SK-N-SH treated with all-trans-retinoic acid at 6 μM for 48 hours (cell line): ENCODE measurements at regions not wholly inside any gene's neighbourhood (a gene's known extent, or its start where the extent isn't known, plus 50 kb on each side); places are given as distances from the start of the nearest gene placed in this dataset.

Experiments
- ARNTL ChIP-seq: fragments of 450-650 bp; formaldehyde crosslinking; IDR thresholded peaks from 2 replicates; pipeline ENCODE4 v1.5.0; 2020; ENCODE audit warnings: low read depth, mild to moderate bottlenecking, moderate library complexity, borderline replicate concordance
- CSRNP3 ChIP-seq: fragments of 250-450 bp; sonication (Bioruptor Pico); IDR thresholded peaks from 2 replicates; pipeline ENCODE4 v1.5.1; 2021; ENCODE audit warnings: mild to moderate bottlenecking, moderate library complexity
- ISL1 ChIP-seq: fragments of 250-450 bp; sonication (Bioruptor Pico); IDR thresholded peaks from 2 replicates; pipeline ENCODE4 v2.1.2; 2022; ENCODE audit warnings: mild to moderate bottlenecking, moderate library complexity
- RARB ChIP-seq: fragments of 250-450 bp; sonication (Bioruptor Pico); IDR thresholded peaks from 2 replicates; pipeline ENCODE4 v1.8.0; 2021; ENCODE audit warnings: mild to moderate bottlenecking, moderate library complexity
- SNAI2 ChIP-seq: fragments of 250-450 bp; sonication (Bioruptor Pico); IDR thresholded peaks from 2 replicates; pipeline ENCODE4 v1.5.0; 2020; ENCODE audit warnings: mild to moderate bottlenecking, moderate library complexity
- TCF4 ChIP-seq: fragments of 250-450 bp; sonication (Bioruptor Pico); IDR thresholded peaks from 2 replicates; pipeline ENCODE4 v1.8.0; 2021; ENCODE audit warnings: mild to moderate bottlenecking, moderate library complexity, borderline replicate concordance
- TOX ChIP-seq: fragments of 250-450 bp; sonication (Bioruptor Pico); IDR thresholded peaks from 2 replicates; pipeline ENCODE4 v1.8.0; 2021; ENCODE audit warnings: mild to moderate bottlenecking, moderate library complexity, borderline replicate concordance
- TSHZ2 ChIP-seq: fragments of 250-450 bp; sonication (Bioruptor Pico); IDR thresholded peaks from 2 replicates; pipeline ENCODE4 v1.5.0; 2020; ENCODE audit warnings: mild to moderate bottlenecking, moderate library complexity
- ZFP3 ChIP-seq: fragments of 250-450 bp; sonication (Bioruptor Pico); IDR thresholded peaks from 2 replicates; pipeline ENCODE4 v1.5.0; 2020; ENCODE audit warnings: mild to moderate bottlenecking, moderate library complexity
- ZFP30 ChIP-seq: fragments of 450-650 bp; formaldehyde crosslinking; IDR thresholded peaks from 2 replicates; pipeline ENCODE4 v1.5.0; 2022; ENCODE audit warnings: mild to moderate bottlenecking, moderate library complexity
- ZNF8 ChIP-seq: fragments of 450-650 bp; formaldehyde crosslinking; IDR thresholded peaks from 2 replicates; pipeline ENCODE4 v1.5.0; 2020; ENCODE audit warnings: mild to moderate bottlenecking, moderate library complexity
- TF ChIP-seq, protein P1 (sequence below): fragments of 250-450 bp; sonication (Bioruptor Pico); IDR thresholded peaks from 2 replicates; pipeline ENCODE4 v1.8.0; 2020; ENCODE audit warnings: mild to moderate bottlenecking, moderate library complexity, borderline replicate concordance
- TF ChIP-seq, protein P2 (sequence below): fragments of 250-450 bp; sonication (Bioruptor Pico); IDR thresholded peaks from 2 replicates; pipeline ENCODE4 v1.5.1; 2020; ENCODE audit warnings: low read depth, mild to moderate bottlenecking, moderate library complexity

GRCh38 chr4:188400451-188400850 is 261.2 kb downstream of the TRIML1 start:
- TF ChIP-seq, protein P1, sequence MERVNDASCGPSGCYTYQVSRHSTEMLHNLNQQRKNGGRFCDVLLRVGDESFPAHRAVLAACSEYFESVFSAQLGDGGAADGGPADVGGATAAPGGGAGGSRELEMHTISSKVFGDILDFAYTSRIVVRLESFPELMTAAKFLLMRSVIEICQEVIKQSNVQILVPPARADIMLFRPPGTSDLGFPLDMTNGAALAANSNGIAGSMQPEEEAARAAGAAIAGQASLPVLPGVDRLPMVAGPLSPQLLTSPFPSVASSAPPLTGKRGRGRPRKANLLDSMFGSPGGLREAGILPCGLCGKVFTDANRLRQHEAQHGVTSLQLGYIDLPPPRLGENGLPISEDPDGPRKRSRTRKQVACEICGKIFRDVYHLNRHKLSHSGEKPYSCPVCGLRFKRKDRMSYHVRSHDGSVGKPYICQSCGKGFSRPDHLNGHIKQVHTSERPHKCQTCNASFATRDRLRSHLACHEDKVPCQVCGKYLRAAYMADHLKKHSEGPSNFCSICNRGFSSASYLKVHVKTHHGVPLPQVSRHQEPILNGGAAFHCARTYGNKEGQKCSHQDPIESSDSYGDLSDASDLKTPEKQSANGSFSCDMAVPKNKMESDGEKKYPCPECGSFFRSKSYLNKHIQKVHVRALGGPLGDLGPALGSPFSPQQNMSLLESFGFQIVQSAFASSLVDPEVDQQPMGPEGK (CRISPR knock-in tag) = no peak
- TF ChIP-seq ZFP3 (CRISPR knock-in tag) (no peak), ZFP30 (CRISPR knock-in tag) (no peak), ARNTL (CRISPR knock-in tag) (no peak), CSRNP3 (no peak), SNAI2 (no peak), RARB (CRISPR knock-in tag) (no peak), TOX (no peak), ISL1 (CRISPR knock-in tag) (no peak), TSHZ2 (CRISPR knock-in tag) (no peak), TCF4 (CRISPR knock-in tag) (no peak), ZNF8 (CRISPR knock-in tag) (no peak)
- TF ChIP-seq, protein P2, sequence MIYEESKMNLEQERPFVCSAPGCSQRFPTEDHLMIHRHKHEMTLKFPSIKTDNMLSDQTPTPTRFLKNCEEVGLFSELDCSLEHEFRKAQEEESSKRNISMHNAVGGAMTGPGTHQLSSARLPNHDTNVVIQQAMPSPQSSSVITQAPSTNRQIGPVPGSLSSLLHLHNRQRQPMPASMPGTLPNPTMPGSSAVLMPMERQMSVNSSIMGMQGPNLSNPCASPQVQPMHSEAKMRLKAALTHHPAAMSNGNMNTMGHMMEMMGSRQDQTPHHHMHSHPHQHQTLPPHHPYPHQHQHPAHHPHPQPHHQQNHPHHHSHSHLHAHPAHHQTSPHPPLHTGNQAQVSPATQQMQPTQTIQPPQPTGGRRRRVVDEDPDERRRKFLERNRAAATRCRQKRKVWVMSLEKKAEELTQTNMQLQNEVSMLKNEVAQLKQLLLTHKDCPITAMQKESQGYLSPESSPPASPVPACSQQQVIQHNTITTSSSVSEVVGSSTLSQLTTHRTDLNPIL (CRISPR knock-in tag) = no peak
